ENCODE measurements at regions not wholly inside any gene's neighbourhood (a gene's known extent, or its start where the extent isn't known, plus 50 kb on each side); places are given as distances from the start of the nearest gene placed in this dataset.

GRCh38 chr3:174633342-174633741 lies 225.8 kb upstream of the NAALADL2 start:
- no peak for TF ChIP-seq CTCF (IDR thresholded peaks at IDR 0.05)
- TF ChIP-seq RAD21 (IDR thresholded peaks at IDR 0.05; ENCODE audit: low read length) = no peak
- no peak for TF ChIP-seq FOXM1 (IDR thresholded peaks at IDR 0.05; ENCODE audit: low read depth)
- no peak for TF ChIP-seq FOXJ3 (CRISPR knock-in tag; IDR thresholded peaks at IDR 0.05)
- no peak for TF ChIP-seq SMC3 (IDR thresholded peaks at IDR 0.05; ENCODE audit: low read depth, low read length)
- TF ChIP-seq CHD2 (IDR thresholded peaks at IDR 0.05; ENCODE audit: low read length, partially characterized antibody) = no peak
- TF ChIP-seq EZH2phosphoT487 (IDR thresholded peaks at IDR 0.05; ENCODE audit: borderline replicate concordance, low read depth) = no peak
- TF ChIP-seq JUND (IDR thresholded peaks at IDR 0.05) = no peak
- TF ChIP-seq MXI1 (IDR thresholded peaks at IDR 0.05; ENCODE audit: low read depth, low read length) = no peak
- TF ChIP-seq POLR2AphosphoS5 (IDR thresholded peaks at IDR 0.05; ENCODE audit: low read depth, low read length) = no peak
- no peak for TF ChIP-seq PBX3 (IDR thresholded peaks at IDR 0.05)
- TF ChIP-seq MAX (IDR thresholded peaks at IDR 0.05; ENCODE audit: low read depth) = no peak
